GM19023 (cell line): ENCODE measurements at regions not wholly inside any gene's neighbourhood (a gene's known extent, or its start where the extent isn't known, plus 50 kb on each side); places are given as distances from the start of the nearest gene placed in this dataset.

ENCODE experiments used
- ATAC-seq: cut with Tn5 transposase; IDR thresholded peaks from one replicate; pipeline ENCODE4 v1.9.1; 2021; ENCODE audit warnings: mild to moderate bottlenecking, moderate library complexity; ENCODE audit not compliant: unreplicated experiment

- ATAC-seq: no peak
Observed at GRCh38 chr1:166221316-166221715, 54.5 kb upstream of the FAM78B start.

- ATAC-seq: no peak
Observed at GRCh38 chr1:166233750-166234366, 67.1 kb upstream of the FAM78B start.

GRCh38 chr1:166235728-166236127 is 68.9 kb upstream of the FAM78B start:
- ATAC-seq: no peak

- ATAC-seq: no peak
Observed at GRCh38 chr1:166237675-166238074, 70.9 kb upstream of the FAM78B start.

GRCh38 chr1:166253076-166253779 is 86.4 kb upstream of the FAM78B start:
- ATAC-seq: no peak

- ATAC-seq: peak; percentile 55
Observed at GRCh38 chr1:166258017-166258416, 91.2 kb upstream of the FAM78B start.

- ATAC-seq: no peak
Observed at GRCh38 chr1:166261511-166261910, 94.7 kb upstream of the FAM78B start.

- no peak for ATAC-seq
Observed at GRCh38 chr1:166270476-166271150, 103.8 kb upstream of the FAM78B start.

GRCh38 chr1:166271151-166271538 is 104.3 kb upstream of the FAM78B start:
- no peak for ATAC-seq

GRCh38 chr1:166272155-166272554 is 105.4 kb upstream of the FAM78B start:
- ATAC-seq: peak; percentile 63

- ATAC-seq: no peak
Observed at GRCh38 chr1:166272851-166273250, 106.0 kb upstream of the FAM78B start.

- ATAC-seq: no peak
Observed at GRCh38 chr1:166273618-166274017, 106.8 kb upstream of the FAM78B start.

GRCh38 chr1:166282391-166283137 is 115.8 kb upstream of the FAM78B start:
- no peak for ATAC-seq

GRCh38 chr1:166283190-166283589 is 116.4 kb upstream of the FAM78B start:
- ATAC-seq: no peak

GRCh38 chr1:166283600-166283999 is 116.8 kb upstream of the FAM78B start:
- no peak for ATAC-seq

- no peak for ATAC-seq
Observed at GRCh38 chr1:166289309-166290050, 122.7 kb upstream of the FAM78B start.

- no peak for ATAC-seq
Observed at GRCh38 chr1:166295656-166296055, 128.9 kb upstream of the FAM78B start.

GRCh38 chr1:166297993-166298392 is 131.2 kb upstream of the FAM78B start:
- peak; percentile 53 for ATAC-seq

GRCh38 chr1:166300767-166301166 is 134.0 kb upstream of the FAM78B start:
- no peak for ATAC-seq

GRCh38 chr1:166302989-166303758 is 136.4 kb upstream of the FAM78B start:
- ATAC-seq: peak; percentile 41
